HG03558 (cell line): ENCODE measurements at regions not wholly inside any gene's neighbourhood (a gene's known extent, or its start where the extent isn't known, plus 50 kb on each side); places are given as distances from the start of the nearest gene placed in this dataset.
"Not testable (repeated sequence)": the region's sequence is repeated elsewhere in the genome, so short reads cannot be mapped to it uniquely, and the experiment has no call there.

Experiments
- ATAC-seq: cut with Tn5 transposase; IDR thresholded peaks from one replicate; pipeline ENCODE4 v1.9.1; 2021; ENCODE audit warnings: moderate number of reproducible peaks; ENCODE audit not compliant: unreplicated experiment; ENCODE audit errors: extremely low read depth

DNA sequence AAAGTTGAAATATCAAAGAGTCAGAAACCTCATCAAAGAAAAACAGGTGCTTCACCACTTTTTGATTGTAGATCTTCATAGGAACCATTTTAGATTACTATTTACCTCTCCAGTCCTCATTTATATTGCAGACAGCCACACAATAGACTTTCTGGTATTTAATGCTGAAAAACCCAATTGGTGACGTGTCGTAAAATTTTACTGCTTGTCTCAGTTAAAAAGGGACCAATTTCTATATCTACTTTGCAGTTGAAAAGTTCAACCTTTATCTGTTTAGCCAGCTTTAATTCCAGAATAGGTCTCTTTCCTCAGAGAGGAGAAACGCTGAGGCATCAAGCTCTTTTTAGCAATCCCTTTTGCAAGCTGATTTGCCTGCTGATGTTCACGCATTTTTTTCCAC is 1722.4 kb downstream of the PLA2G4A start:
- ATAC-seq, result no peak

DNA sequence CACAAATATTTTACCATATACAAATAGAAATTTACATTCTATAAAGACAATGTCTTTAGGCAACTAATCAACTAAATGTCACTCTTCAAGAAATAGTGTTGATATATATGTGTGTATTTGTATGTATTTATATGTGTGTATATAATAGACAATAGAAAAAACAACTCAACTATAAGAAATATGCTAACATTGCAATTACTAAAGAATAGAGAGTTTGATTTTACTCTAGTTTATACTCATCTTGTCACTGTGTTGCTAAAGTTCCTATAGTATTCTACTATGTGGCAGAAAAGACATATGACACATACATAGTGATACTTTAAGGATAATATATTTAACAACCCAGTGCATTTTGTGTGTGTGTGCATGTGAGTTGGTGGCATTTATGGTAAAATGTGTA is 1728.3 kb downstream of the PLA2G4A start:
- no peak for ATAC-seq

DNA sequence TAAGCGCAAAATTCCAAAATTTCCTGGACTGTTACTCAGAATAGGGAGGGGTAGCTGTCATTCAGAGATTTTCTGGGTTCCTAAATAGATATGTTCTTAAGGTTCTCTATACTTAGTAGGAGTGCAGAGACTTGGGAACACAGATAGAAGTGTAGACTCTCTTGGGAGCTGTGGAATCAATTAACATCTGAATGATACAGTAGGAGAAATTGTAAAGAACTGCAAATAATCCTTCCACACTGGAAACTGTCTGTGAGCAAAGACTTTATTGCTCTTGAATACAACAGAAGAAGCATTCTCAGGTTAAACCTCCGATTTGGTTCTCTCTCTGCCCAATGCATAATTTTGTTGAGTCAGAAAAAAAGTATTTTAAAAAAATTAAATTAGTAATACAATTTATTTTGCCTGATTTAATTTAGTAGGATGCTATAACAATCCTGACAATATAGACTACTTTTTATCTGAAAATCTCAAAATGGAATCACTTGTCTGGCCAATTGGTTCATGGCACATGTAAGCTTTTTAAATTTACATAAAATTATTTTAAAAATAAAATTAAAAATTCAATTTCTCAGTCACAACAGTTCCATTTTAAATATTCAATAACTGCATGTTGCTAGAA is 1754.3 kb downstream of the PLA2G4A start:
- no peak for ATAC-seq

DNA sequence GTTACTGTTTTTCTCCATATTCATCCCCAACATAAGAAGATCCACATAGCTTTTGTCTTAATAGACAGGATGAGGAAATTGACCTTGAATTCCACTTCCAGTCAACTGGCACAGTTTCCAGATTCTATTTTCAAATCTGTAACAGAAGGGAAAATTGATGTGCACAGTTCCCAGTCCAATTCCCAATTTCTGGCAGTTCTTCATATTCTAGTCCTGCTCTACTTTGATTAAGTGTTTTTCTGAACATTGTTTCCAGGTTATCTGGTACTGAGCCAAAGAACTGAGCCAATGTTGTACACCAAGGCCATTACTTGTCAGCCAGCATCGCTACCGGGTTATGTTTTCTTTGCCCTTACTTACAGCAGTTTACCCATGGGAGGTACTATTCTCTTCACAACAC is 1755.4 kb downstream of the PLA2G4A start:
- ATAC-seq, result no peak

DNA sequence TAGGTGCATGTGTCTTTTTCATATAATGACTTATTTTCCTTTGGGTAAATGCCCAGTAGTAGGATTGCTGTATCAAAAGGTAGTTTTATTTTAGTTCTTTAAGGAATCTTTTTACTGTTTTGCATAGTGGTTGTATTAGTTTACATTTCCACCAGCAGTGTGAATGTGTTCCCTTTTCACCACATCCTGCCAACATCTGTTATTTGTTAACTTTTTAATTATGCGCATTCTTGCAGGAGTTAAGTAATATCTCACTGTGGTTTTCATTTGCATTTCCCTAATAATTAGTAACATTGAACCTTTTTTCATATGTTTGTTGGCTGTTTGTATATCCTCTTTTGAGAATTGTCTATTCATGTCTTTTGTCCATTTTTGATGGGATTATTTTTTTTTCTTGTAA is 1761.9 kb downstream of the PLA2G4A start:
- no peak for ATAC-seq

DNA sequence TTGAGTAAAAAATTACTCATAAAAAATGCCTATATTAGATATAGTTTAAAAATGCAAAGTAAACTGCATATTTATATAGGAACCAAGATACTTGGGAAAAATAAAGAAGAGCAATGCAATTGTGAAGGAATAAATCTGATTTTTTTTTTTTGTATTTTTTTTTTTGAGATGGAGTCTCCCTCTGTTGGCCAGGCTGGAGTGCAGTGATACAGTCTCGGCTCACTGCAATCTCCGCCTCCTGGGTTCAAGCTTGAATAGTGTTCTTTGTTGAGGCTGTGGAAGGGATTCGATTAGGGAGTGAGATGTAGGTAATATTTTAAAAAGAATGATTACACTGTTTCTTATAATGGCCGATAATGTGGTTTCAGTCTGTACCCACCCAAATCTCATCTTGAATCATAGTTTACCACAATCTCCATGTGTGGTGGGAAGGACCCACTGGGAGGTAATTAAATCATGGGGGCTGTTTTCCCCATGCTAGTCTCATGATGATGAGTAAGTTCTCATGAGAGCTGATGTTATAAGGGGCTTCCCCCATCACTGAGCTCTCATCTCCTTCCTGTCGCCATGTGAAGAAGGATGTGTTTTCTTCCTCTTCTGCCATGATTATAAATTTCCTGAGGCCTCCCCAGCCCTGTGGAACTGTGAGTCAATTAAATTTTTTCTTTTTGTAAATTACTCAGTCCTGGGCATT is 1765.9 kb downstream of the PLA2G4A start:
- no peak for ATAC-seq

DNA sequence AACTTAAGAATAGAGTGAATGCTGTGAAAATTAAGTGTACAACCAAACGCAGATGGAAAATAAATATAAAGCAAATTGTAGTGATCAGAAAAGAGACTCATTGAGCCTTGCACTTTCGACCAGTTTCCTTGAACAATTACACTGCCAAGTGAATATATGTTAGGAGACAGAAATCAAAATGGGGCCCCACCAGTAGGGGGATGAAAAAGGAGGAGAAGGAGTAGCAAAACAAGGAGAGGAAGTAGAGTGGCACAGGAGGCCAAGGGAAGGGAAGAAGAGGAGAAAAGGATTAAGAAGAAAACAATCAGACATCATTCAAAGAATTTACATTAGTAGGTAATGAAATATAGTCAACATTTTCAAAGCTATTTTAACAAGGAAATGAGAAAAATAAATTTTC is 1770.6 kb downstream of the PLA2G4A start:
- no peak for ATAC-seq

DNA sequence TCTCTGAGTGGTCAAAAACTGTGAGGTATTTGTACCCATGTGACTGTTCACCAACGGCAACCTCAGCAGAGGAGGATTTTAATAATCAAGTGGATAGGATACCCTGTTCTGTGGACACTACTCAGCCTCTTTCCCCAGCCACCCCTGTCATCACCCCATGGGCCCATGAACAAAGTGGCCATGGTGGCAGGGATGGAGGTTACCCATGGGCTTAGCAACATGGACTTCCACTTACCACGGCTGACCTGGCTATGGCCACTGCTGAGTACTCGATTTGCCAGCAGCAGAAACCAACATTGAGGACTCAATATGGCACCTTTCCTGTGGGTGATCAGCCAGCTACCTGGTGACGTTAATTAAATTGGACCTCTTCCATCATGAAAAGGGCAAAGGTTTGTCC is 1782.7 kb downstream of the PLA2G4A start:
- no peak for ATAC-seq

DNA sequence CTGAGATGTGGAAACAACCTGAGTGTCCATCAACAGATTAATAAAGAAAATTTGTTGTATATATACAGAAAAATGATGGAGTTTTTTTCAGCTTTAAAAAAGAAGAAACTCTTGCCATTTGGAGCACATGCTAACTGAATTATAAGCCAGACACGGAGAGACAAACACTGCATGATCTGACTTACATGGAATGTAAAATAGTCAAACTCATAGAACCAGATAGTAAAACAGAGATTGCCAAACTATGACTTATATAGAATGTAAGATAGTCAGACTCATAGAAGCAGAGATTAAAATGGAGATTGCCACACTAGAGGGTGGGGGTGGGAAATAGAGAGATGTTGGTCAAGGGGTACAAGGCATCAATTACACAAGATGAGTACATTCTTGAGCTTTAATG is 1786.6 kb downstream of the PLA2G4A start:
- ATAC-seq, result no peak

DNA sequence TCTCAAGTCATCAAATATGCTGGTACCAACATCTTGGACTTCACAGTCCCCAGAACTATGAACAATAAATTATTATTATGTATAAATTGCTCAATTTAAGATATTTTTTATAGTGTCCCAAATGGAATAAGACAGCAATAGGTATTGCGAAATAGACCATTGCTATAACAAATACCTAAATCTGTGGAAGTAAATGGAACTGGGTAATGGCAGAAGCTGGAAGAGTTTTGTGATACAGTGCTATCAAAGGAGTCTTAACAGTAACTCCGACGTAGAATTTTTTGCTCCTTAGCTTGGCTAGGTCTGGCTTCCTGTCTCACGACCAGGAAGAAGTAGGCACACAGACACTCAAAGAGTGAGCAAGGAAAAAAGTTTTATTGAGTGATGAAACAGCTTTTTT is 1791.5 kb downstream of the PLA2G4A start:
- ATAC-seq, result no peak

DNA sequence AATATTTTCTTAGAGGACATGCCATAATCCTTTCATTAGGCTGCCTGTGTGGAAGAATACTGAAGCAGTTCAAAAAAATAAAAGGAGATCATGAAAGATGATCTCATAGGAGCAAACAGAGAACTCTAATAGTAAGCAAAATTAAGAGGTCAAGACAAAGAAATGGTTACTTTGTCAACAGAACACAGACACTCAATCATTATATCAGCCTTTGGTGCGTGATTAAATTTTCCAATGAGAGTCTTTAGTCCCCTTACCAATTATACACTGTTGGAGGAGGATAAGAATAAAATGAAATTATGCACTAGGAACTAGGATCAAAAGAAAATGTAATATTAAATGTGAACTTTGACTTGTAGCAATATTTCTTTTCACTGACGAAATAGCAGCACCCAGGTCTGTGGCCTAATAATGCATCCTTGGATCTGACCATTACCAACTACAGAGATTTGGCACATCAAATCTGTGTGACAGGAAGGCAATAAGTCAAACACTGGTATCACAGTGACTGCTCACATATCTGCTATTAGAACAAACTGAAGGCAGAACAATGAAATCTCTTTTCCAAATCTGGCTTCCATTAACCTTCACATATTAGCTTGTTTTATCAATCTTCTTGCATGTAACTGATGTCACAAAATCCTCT is 1812.9 kb downstream of the PLA2G4A start:
- ATAC-seq, result no peak

DNA sequence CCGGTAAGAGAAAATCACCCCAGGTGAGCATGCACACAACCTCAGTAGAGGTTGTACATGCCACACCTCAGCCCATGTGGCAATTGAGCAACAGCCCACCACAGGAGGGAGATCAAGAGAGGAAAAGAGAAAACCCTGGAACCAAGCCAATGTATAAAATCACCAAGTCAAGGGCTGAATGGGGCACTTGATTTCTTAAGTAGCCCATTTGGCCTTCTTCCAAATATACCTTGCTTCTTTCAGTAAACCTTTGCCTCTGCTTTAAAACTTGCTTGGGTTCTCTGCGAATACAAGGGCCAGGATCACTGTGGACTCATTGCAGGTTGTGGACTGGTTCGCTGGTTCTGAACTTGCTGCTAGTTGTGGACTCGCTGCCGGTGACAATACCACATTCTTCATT is 1814.0 kb downstream of the PLA2G4A start:
- ATAC-seq, result no peak

DNA sequence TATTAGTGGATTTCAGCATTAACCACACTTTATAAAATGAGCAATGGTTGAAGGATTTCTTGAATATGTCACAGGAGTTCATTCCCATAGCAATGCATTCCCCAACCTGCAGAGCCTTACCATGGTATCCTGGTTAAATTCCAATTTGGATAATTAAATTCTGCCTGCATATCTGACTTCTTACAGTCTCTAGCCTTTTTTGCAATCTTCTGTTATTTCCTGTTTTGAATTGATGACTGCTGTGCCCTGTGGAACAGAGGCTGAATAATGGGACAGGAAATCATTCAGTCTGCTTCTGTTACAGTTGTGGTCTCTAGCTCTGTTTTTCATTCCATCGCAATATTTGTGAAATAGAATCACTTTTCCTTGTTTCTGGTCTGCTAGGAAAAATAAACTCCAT is 1823.9 kb downstream of the PLA2G4A start:
- ATAC-seq, result no peak

DNA sequence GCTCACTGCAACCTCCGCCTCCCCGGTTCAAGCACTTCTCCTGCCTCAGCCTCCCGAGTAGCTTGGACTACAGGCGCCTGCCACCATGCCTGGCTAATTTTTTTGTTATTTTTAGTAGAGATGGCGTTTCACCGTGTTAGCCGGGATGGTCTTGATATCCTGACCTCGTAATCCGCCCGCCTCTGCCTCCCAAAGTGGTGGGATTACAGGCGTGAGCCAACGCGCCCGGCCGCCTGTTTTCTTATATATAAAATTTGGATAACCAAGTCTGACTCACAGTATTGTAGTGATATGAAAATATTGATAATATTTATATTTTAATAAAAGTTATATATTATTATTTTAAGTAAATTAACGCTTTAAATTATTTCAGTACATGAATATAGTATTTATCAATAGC is 1821.7 kb downstream of the BRINP3 start:
- not testable (repeated sequence) for ATAC-seq

DNA sequence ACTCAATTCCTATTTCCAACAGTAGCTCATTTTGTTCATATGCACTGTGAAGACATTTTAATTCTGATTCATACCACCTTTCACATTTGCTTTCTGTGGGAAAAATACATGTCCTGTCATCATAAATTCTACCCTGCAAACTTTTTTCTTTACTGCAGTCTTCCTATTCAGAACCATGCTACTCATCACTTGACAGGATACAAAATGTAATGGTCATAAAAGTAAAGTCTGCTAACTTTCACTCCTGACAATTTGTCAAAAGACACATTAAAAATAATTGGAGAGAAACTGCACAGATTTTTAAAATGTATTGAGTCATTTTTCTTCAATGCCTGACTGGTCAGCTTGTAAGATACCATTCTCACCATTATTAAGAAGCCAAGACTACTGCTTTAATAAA is 1817.1 kb downstream of the BRINP3 start:
- ATAC-seq, result no peak

DNA sequence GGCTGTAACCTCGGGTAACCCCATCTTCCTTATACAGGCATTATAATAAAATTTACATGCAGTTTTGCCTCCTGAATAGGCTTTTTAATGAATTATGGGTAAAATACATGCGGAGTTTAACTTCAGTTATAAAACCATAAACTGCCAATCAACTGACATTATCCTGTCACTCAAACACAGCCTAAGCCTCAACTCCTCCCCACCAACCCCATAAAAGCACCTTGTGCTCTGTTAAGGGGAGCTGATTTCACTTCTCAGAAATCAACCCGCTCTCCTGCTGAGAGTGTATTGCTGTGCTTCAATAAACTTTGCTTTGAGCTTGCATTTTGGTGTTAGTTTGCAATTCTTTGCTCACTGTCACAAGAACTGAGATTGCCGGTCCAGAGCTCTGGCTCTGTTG is 1812.2 kb downstream of the BRINP3 start:
- ATAC-seq, result no peak

DNA sequence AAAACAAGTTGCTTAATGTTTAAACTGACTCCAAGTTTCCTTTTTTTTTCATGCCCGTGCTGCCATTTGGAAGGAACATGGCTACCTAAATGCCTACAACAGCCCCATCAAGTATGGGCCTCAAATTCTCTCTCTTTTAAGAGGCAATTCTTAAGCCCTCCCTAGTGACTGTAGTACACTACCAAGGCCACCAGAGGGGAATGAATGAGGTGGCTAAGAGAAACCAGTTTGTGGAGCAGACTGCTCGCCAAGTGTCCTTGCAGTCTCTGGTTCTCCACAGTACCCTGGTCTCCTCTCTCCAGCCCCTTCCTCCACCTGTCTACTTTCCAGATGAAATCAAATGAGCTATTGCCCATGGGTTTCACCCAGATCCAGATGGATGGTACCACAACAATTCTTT is 1809.6 kb downstream of the BRINP3 start:
- no peak for ATAC-seq

DNA sequence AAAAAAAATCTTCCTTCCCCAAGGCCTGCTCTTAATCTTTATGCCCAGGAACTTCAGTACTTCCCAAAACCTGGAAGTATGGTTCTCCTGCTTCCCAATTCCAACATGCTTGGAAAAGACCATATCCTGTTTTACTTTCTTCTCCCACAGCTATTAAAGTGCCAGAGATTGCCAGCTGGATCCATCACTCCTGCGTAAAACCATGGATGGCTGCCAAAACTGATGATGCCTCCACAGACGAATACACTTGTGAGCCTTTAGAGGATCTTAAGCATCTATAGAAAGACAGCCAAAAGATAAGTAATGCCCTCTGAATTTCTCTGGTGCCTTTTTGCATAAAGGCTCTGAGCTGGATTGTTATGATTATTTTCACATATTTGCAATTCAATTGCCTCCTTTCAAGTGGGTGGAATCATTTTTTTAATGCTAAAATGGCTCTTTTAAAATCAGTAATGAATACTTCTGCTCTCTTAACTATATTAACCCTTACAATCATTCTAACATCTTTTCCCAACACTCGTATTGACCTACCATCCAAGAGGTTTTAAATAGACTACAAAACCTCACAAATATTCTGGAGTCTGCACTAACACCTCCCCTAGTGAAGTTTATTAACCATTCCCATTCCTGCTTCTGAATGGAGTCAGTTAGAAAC is 1807.8 kb downstream of the BRINP3 start:
- ATAC-seq, result no peak

DNA sequence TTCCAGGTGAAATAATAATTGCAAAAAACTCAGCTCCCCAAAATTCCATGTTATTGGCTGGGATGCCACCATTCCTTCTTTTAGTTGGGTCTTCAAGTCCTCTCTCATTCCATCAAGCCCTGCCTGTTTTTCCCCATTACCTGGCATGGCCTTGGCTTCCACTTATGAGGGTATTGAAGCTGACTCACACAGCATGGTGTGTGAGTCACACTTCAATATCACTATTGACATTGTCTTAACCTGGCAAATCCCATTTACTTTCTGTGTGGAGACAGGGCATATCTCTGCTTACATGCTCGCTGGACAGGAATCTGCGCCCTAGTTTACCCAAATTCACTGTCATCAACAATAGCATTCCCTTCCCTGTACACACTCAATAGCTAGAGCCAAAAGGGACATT is 1806.8 kb downstream of the BRINP3 start:
- no peak for ATAC-seq

DNA sequence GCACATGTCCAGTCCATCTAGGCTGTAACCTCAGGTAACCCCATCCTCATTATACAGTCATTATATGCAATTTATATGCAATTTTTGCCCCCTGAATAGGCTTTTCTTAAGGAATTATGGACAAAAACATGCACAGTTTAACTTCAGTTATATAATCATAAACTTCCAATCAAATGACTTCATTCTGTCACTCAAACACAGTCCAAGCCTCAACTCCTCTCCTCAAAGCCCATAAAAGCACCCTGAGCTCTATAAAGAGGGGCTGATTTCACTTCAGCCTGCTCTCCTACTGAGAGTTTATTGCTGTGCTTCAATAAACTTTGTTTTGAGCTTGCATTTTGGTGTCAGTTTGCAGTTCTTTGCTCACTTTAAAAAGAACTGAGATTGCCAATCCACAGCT is 1805.5 kb downstream of the BRINP3 start:
- no peak for ATAC-seq

DNA sequence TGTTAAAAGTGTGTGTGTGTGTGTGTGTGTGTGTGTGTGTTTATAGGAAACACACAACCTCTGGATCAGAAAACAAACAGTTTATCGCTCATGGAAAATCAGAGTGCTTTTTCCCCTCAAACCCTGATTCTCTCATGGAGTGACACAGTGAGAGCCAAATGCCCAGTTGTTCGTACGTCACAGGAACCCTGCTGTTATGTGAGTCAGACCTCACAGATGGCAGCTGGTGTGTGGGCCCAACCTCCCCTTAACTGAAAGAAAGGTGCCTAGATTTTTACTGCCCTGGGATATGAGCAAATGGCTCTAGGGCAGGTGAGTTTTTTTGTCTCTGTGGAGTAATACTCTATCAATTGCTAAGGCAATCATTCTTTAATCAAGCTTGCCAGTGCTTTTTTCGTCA is 1788.1 kb downstream of the BRINP3 start:
- ATAC-seq, result no peak
